Sigmoid colon (tissue), 6 donors: ENCODE measurements at regions not wholly inside any gene's neighbourhood (a gene's known extent, or its start where the extent isn't known, plus 50 kb on each side); places are given as distances from the start of the nearest gene placed in this dataset.

Experiments used
- DNase-seq: peaks from one replicate; pipeline ENCODE4 v3.0.0-alpha.2; 2019
- H3K27ac ChIP-seq, 4 donors: fragments of 200-600 bp; sonication (generic); one replicate each; pipeline ENCODE4 v1.5.1; 2016 to 2019; ENCODE audit warnings: mild to moderate bottlenecking in 1 of 4
- H3K27me3 ChIP-seq, 3 donors: fragments of 200-600 bp; sonication (generic); one replicate each; pipeline ENCODE4 v1.5.1; 2019; ENCODE audit warnings: mild to moderate bottlenecking in 1 of 3
- H3K36me3 ChIP-seq, 4 donors: fragments of 200-600 bp; sonication (generic); one replicate each; pipeline ENCODE4 v1.5.1; 2016 to 2019
- H3K4me1 ChIP-seq, 4 donors: fragments of 200-600 bp; sonication (generic); one replicate each; pipeline ENCODE4 v1.5.1; 2017 to 2019
- H3K4me3 ChIP-seq, 4 donors: fragments of 200-600 bp; sonication (generic); one replicate each; pipeline ENCODE4 v1.5.1; 2017 to 2019; ENCODE audit warnings: mild to moderate bottlenecking in 2 of 4, moderate library complexity in 1 of 4
- H3K9me3 ChIP-seq, 4 donors: fragments of 200-600 bp in 3 of 4; sonication (generic) in 3 of 4; one replicate each; pipeline versions ENCODE4 v1.5.1 to v1.6.1; 2013 to 2019
- EP300 ChIP-seq, 4 donors: sonication (generic); formaldehyde crosslinking; IDR thresholded peaks; one replicate each; pipeline ENCODE4 v1.6.1; 2017; ENCODE audit warnings: antibody characterized with exemption in 4 of 4
- POLR2A ChIP-seq, 2 donors: fragments of 450-650 bp; IDR thresholded peaks; one replicate each; pipeline ENCODE4 v1.6.1; 2016; ENCODE audit warnings: antibody characterized with exemption in 2 of 2, mild to moderate bottlenecking in 2 of 2, moderate library complexity in 2 of 2
- POLR2AphosphoS5 ChIP-seq, 4 donors: sonication (generic); formaldehyde crosslinking; IDR thresholded peaks; one replicate each; pipeline ENCODE4 v1.6.1; 2017; ENCODE audit warnings: antibody characterized with exemption in 4 of 4
- WGBS, 2 donors: extraction: QIAGEN DNeasy Blood & Tissue Kit; methylation state at CpG; one replicate each; pipeline ENCODE4 v1.1.7; 2013; 5-methylcytosine and 5-hydroxymethylcytosine counted together
- intact Hi-C: fragments of 100-400 bp; cut with DNase I; formaldehyde crosslinking; loops from one replicate; pipeline ENCODE4 v1.15.1; 2023
- TF ChIP-seq, protein P1 (sequence below), 4 experiments: fragments of 450-650 bp in 3 of 4; fragments of 200-600 bp in 1 of 4; IDR thresholded peaks; one replicate each; pipeline ENCODE4 v1.5.1; 2016 to 2019; ENCODE audit warnings: antibody characterized with exemption in 4 of 4, mild to moderate bottlenecking in 3 of 4, moderate library complexity in 2 of 4
- donor health status: healthy with polysubstance abuse.
- donor health status: healthy.

- no peak for DNase-seq
- 86 to 91% methylated on average over 4 of the region's 4 CpGs for WGBS, 2 donors
- no peaks in the 10 kb centered on the region for H3K27me3 ChIP-seq
- H3K36me3 ChIP-seq, result no peaks in the 10 kb centered on the region
- peaks cover 0 to 8% (median 0%) of the 10 kb centered on the region in 4 donors for H3K4me1 ChIP-seq
- no peaks in the 10 kb centered on the region for H3K9me3 ChIP-seq
- intact Hi-C loops, result no loop called here
- no peak overlapping the region for H3K4me3 ChIP-seq
- no peak for TF ChIP-seq POLR2A (IDR thresholded peaks at IDR 0.05)
- H3K27ac ChIP-seq, result no peak overlapping the region
These were observed 213.0 kb upstream of the PLEKHG7 start for GRCh38 chr12:92489781-92490180.

DNA sequence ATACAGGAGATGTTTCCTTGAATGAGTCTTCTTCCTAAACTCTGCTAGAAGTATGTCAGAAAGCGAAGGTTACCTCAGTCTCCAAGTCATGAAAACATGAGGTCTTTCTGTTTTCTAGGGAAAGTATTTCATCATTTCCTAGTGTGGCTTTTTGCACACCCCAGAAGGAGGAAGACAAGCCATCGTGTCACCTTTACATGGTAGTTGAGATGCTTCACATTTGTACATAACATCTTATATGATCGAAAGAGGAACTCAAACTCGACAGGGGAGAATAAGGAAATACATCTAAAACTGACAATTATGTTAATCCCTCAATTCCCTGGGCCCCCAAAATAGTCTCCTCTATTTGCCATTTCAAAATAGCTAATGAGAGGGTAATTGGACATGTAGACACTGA is 214.1 kb upstream of the PLEKHG7 start:
- Histone ChIP-seq H3K36me3 (no peaks in the 10 kb centered on the region), H3K27me3 (no peaks in the 10 kb centered on the region), H3K4me3 (no peak overlapping the region), H3K27ac (no peak overlapping the region), H3K9me3 (no peaks in the 10 kb centered on the region), H3K4me1 (peaks cover 0 to 8% (median 0%) of the 10 kb centered on the region in 4 donors)
- DNase-seq, result no peak
- TF ChIP-seq, protein P1, sequence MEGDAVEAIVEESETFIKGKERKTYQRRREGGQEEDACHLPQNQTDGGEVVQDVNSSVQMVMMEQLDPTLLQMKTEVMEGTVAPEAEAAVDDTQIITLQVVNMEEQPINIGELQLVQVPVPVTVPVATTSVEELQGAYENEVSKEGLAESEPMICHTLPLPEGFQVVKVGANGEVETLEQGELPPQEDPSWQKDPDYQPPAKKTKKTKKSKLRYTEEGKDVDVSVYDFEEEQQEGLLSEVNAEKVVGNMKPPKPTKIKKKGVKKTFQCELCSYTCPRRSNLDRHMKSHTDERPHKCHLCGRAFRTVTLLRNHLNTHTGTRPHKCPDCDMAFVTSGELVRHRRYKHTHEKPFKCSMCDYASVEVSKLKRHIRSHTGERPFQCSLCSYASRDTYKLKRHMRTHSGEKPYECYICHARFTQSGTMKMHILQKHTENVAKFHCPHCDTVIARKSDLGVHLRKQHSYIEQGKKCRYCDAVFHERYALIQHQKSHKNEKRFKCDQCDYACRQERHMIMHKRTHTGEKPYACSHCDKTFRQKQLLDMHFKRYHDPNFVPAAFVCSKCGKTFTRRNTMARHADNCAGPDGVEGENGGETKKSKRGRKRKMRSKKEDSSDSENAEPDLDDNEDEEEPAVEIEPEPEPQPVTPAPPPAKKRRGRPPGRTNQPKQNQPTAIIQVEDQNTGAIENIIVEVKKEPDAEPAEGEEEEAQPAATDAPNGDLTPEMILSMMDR (IDR thresholded peaks at IDR 0.05), result no peak
- TF ChIP-seq POLR2AphosphoS5 (IDR thresholded peaks at IDR 0.05), result no peak
- no peak for TF ChIP-seq POLR2A (IDR thresholded peaks at IDR 0.05)
- TF ChIP-seq EP300 (IDR thresholded peaks at IDR 0.05), result no peak
- 61 to 81% methylated on average over 4 of the region's 4 CpGs for WGBS, 2 donors
- intact Hi-C loops, result no loop called here

DNA sequence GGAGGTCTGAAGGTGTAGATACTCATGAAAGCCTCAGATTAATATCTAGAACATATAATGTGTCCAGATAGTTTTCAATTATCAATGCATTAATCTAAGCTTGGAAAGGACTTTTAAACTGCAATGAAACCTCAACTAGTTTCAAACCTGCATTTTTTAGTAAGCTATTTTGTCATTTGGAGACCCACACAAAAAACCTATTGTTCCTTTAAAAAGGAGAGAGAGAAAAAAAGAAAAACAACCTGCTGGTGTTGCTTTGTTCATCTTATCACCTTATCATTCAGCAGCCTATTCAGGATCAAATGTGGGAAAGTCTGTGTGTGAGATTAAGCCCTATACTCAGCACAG is 215.7 kb upstream of the PLEKHG7 start:
- TF ChIP-seq POLR2AphosphoS5 (IDR thresholded peaks at IDR 0.05), result no peak
- TF ChIP-seq POLR2A (IDR thresholded peaks at IDR 0.05), result no peak
- TF ChIP-seq, protein P1 (IDR thresholded peaks at IDR 0.05), result no peak
- TF ChIP-seq EP300 (IDR thresholded peaks at IDR 0.05), result no peak
- no peak for DNase-seq
- H3K4me3 ChIP-seq, result no peak overlapping the region
- no peaks in the 10 kb centered on the region for H3K36me3 ChIP-seq
- H3K27ac ChIP-seq, result no peak overlapping the region
- no peaks in the 10 kb centered on the region for H3K27me3 ChIP-seq
- H3K4me1 ChIP-seq, result peaks cover 0 to 8% (median 0%) of the 10 kb centered on the region in 4 donors
- intact Hi-C loops, result no loop called here
- no peaks in the 10 kb centered on the region for H3K9me3 ChIP-seq

GRCh38 chr12:92486443-92487137 is 216.2 kb upstream of the PLEKHG7 start:
- TF ChIP-seq, protein P1 (IDR thresholded peaks at IDR 0.05), result no peak
- TF ChIP-seq EP300 (IDR thresholded peaks at IDR 0.05) (no peak), POLR2AphosphoS5 (IDR thresholded peaks at IDR 0.05) (no peak), POLR2A (IDR thresholded peaks at IDR 0.05) (no peak)
- Histone ChIP-seq H3K27ac (peak overlapping the region in 1 of 4 donors; percentile 36), H3K27me3 (no peaks in the 10 kb centered on the region), H3K4me1 (peaks cover 0 to 8% (median 0%) of the 10 kb centered on the region in 4 donors), H3K36me3 (no peaks in the 10 kb centered on the region), H3K9me3 (no peaks in the 10 kb centered on the region), H3K4me3 (no peak overlapping the region)
- DNase-seq, result no peak
- intact Hi-C loops, result no loop called here
- WGBS, 2 donors, result 72 to 75% methylated on average over 3 of the region's 3 CpGs

- no peaks in the 10 kb centered on the region for H3K36me3 ChIP-seq
- no peak overlapping the region for H3K4me3 ChIP-seq
- peaks cover 0 to 15% (median 0%) of the 10 kb centered on the region in 4 donors for H3K4me1 ChIP-seq
- 67 to 85% methylated on average over 6 of the region's 6 CpGs for WGBS, 2 donors
- H3K27me3 ChIP-seq, result no peaks in the 10 kb centered on the region
- TF ChIP-seq POLR2A (IDR thresholded peaks at IDR 0.05) (no peak), EP300 (IDR thresholded peaks at IDR 0.05) (no peak), POLR2AphosphoS5 (IDR thresholded peaks at IDR 0.05) (no peak)
- TF ChIP-seq, protein P1 (IDR thresholded peaks at IDR 0.05), result no peak
- H3K27ac ChIP-seq, result peak overlapping the region in 3 of 4 donors; percentile 21 to 41 (median 40)
- no peak for DNase-seq
- intact Hi-C loops, result no loop called here
- H3K9me3 ChIP-seq, result no peaks in the 10 kb centered on the region
These were observed 217.1 kb upstream of the PLEKHG7 start for GRCh38 chr12:92485351-92486348.
